Motor neuron (in vitro differentiated cells): ENCODE measurements at regions not wholly inside any gene's neighbourhood (a gene's known extent, or its start where the extent isn't known, plus 50 kb on each side); places are given as distances from the start of the nearest gene placed in this dataset.

Source experiments
- ATAC-seq, 8 experiments: fragments of 200-7000 bp; cut with Tn5 transposase; replicated peaks in 6 of 8; 2 replicates each; pipeline ENCODE4 v1.8.0; 2021; ENCODE audit warnings: mild to moderate bottlenecking in 8 of 8, moderate library complexity in 8 of 8
- H3K27ac ChIP-seq, 2 donors: fragments of 250-450 bp; sonication (Bioruptor Pico); 2 replicates each; pipeline ENCODE4 v1.9.0; 2021; ENCODE audit warnings: antibody characterized with exemption in 2 of 2, mild to moderate bottlenecking in 2 of 2, moderate library complexity in 1 of 2
- H3K4me1 ChIP-seq, 2 donors: fragments of 250-450 bp; sonication (Bioruptor Pico); replicated peaks in 1 of 2; 2 replicates each; pipeline ENCODE4 v1.6.1; 2021; ENCODE audit warnings: antibody characterized with exemption in 2 of 2, mild to moderate bottlenecking in 2 of 2, moderate library complexity in 1 of 2
- H3K4me3 ChIP-seq, 5 donors: fragments of 250-450 bp; sonication (Bioruptor Pico); 2 replicates each; pipeline ENCODE4 v1.9.0; 2021; ENCODE audit warnings: antibody characterized with exemption in 5 of 5, mild to moderate bottlenecking in 5 of 5, moderate library complexity in 4 of 5
- WGBS, 10 experiments: fragments of 450-650 bp; shearing (Covaris generic); methylation state at CpG; one replicate each; pipeline ENCODE4 v1.0.0; 2022; 5-methylcytosine and 5-hydroxymethylcytosine counted together
- in situ Hi-C, 9 experiments: fragments of 400-800 bp; cut with MboI; loops; one replicate each; pipeline ENCODE4 v1.15.0; 2021; ENCODE audit warnings: low sequenced_read_pairs in 9 of 9, low pct_unique_long_range_greater_than_20kb in 2 of 9; ENCODE audit not compliant: unreplicated experiment in 9 of 9

DNA sequence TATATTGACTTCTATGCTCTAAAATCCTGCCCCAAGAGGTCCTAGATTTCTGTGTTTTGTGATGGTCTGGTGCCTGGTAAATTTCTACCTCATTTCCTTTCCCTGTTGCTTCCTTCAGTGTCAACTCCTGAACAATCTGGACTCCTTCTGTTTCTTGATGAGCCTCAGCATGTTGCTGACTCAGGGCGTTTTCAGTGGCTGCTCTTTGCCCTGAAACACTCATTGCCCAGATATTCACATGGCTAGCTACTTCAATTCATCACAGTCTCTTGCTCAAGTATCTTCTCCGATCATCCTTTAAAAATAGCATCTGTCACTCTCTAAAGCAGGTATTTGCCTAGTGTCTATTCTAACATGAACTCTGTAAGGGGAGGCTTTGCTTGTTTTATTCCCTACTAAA, 526.3 kb upstream of the RAG2 start:
- WGBS, 10 experiments: 0 to 79% (median 12%) methylated on average over 1 to 2 of the region's 2 CpGs; no CpG with 5 or more reads in 2 of the 10 experiments
- no peak overlapping the region for H3K4me3 ChIP-seq
- no peak overlapping the region for H3K27ac ChIP-seq
- in situ Hi-C loops: no loop called here
- ATAC-seq: no peak
- H3K4me1 ChIP-seq: no peaks in the 10 kb centered on the region

DNA sequence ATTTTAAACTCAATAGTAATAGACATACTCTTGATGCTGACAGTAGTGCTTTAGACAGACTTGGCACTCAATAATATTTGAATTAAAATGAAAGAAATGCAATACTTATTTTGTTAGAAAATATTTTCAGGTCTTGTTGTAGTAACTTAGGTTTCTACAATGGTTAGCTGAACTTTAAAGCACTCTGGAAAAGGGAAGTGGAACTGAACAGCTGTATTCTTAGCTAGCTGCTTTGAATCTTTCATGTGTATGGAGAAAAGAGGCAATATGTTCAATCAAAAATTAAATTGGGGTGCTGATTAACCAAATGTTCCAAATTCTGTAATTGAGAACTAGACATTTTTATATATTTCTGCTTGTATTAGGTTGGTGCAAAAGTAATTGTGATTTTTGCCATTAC, 517.9 kb upstream of the RAG2 start:
- no peak overlapping the region for H3K27ac ChIP-seq
- in situ Hi-C loops: no loop called here
- peaks cover 0 to 5% of the 10 kb centered on the region in 2 donors for H3K4me1 ChIP-seq
- H3K4me3 ChIP-seq: no peak overlapping the region
- no peak for ATAC-seq

DNA sequence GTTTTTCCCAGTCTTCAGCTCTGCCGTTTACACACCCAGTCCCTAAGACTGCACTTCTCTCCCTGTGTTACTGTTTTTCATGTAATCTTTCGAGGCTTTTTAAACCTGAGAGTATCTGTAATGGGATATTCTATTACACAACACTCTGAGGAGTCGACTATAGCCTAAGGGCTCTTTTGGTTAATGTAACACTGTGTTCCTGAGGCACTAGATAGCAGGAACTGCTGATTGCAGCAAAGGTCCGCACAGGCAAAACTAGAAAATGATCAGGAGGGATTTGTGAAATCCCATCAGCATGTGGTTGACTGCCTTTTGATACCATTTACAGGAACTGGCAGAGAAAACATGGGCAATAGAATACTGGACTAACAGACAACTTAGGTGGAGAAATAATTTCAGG, 512.3 kb upstream of the RAG2 start:
- Histone ChIP-seq H3K27ac (no peak overlapping the region), H3K4me1 (peaks cover 0 to 3% of the 10 kb centered on the region in 2 donors), H3K4me3 (no peak overlapping the region)
- no peak for ATAC-seq
- WGBS, 10 experiments: 11 to 88% (median 62%) methylated on average over 1 to 4 of the region's 4 CpGs; no CpG with 5 or more reads in 1 of the 10 experiments
- in situ Hi-C loops: no loop called here

DNA sequence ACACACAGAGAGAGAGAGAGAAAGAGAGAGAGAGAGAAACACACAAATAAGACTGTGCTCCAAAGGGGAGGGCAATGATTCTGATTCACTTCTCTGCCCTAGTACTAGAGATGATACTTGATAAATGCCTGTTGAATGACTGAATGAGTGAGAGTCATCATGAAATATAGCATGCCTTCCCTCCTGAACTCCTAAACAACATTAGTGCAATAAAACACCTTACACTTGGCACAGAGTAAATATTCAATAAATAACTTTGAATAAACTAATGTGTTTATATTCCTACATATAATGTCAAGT, 511.2 kb upstream of the RAG2 start:
- peak in 3 of 8 experiments; percentile 7 to 28 (median 23) for ATAC-seq
- in situ Hi-C loops: no loop called here

DNA sequence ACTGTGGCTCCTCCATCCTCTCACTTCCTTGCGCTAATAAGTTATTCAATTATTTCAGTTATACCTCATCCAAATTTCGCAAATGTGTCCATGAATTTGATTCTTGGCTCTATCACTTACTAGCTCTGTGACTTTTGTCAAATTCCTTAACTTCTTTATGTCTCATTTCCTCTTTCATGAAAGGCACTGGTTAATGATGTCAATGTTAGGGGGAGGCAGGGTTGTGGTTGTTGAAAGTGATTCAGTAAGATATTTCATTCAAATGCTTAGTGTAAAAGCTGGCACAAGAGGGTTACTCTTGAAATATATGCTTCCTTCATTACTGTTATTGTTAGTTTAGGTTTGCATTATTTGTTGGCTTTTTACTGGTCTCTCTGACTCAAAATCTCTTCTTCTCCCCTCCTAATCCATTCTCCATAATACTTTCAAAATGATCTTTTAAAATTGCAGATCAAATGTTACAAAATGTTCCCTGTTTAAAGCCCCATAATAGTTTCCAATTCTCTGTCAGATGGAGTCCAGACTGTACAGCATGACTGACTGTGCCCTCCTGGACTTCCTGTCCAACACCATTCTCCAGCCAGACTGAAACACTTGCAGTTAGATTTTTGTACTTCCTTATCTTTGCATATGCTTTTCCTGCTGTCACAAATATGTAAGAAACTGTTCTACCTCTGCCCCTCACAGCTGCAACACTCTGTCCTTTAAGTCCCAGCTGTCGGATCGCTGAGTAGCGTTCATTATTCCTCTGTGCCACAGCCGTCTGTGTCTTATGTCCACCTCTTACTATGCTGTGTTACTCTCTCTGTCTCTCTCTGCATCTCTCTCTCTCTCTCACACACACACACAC, 510.6 kb upstream of the RAG2 start:
- Histone ChIP-seq H3K4me1 (peaks cover 0 to 3% of the 10 kb centered on the region in 2 donors), H3K4me3 (no peak overlapping the region), H3K27ac (no peak overlapping the region)
- ATAC-seq: peak in 4 of 8 experiments; percentile 24 to 53 (median 40)
- in situ Hi-C loops: no loop called here
- 2 to 100% (median 80%) methylated on average over 1 to 6 of the region's 6 CpGs; no CpG with 5 or more reads in 1 of the 10 experiments for WGBS, 10 experiments

More for the DNA sequence above, 511.2 kb upstream of the RAG2 start:
- H3K27ac ChIP-seq: no peak overlapping the region
- no peak overlapping the region for H3K4me3 ChIP-seq
- H3K4me1 ChIP-seq: peaks cover 0 to 3% of the 10 kb centered on the region in 2 donors

DNA sequence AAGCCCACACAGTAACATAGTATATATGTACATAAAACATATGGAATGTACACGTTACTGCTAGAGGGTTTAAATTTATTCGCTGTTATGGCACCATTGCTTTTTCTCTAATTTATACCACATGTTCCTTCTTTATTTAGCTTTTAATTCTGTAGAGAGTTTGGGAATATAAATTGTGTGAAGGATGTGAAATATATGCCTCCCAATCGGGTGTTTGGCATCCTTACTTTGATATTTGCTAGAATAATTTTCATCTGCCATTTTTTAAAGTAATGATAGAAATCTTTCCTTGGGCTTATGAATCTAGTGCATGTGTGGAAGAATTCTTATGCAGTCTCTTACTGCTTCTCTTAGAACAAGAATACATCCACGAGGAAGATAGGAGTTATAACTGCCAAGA, 509.8 kb upstream of the RAG2 start:
- H3K27ac ChIP-seq: no peak overlapping the region
- no peak for ATAC-seq
- peaks cover 0 to 3% of the 10 kb centered on the region in 2 donors for H3K4me1 ChIP-seq
- in situ Hi-C loops: no loop called here
- WGBS, 10 experiments: 5 to 100% (median 56%) methylated on average over 2 to 4 of the region's 4 CpGs
- no peak overlapping the region for H3K4me3 ChIP-seq

DNA sequence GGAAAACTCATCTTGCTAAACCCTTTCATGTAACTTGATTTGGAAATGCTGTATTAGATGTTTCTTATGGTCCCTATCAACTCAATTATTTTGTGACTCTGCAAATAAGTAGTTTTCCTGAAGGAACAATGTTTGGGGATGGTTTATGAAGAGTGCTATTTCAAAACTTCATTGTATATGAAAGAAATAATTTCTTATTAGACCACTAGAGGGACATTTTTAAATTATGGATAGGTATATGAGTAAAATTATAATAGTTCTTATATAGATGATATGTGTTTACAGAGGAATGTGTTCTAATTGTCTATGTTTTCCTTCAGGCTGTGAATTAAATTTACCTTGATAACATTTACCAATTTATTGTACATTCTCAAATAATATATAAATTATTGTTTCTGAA, 509.4 kb upstream of the RAG2 start:
- no peak overlapping the region for H3K27ac ChIP-seq
- ATAC-seq: no peak
- H3K4me3 ChIP-seq: no peak overlapping the region
- peaks cover 0 to 3% of the 10 kb centered on the region in 2 donors for H3K4me1 ChIP-seq
- in situ Hi-C loops: no loop called here

DNA sequence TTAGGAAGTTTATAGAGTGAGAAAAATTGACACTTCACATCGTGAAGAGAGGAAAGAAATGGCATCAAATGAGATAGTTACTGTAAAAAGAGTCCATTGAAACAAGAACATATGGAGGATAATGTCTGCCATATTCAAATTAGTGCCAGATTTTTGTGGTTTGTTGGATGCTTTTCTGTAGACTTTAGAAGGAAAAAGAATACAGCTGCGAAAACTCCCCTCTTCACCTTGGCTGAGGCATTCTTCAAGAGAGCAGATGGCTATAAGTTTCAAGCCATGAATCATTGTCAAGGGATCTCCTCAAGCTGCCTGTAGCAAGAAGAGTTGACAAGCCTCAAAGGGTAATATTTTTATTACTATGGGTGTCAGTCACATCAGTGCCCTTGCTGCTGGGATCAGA, 507.4 kb upstream of the RAG2 start:
- H3K4me1 ChIP-seq: peaks cover 0 to 3% of the 10 kb centered on the region in 2 donors
- H3K4me3 ChIP-seq: no peak overlapping the region
- no peak for ATAC-seq
- H3K27ac ChIP-seq: no peak overlapping the region
- in situ Hi-C loops: no loop called here
- 0 to 100% (median 34%) methylated on average over 1 to 2 of the region's 2 CpGs for WGBS, 10 experiments

DNA sequence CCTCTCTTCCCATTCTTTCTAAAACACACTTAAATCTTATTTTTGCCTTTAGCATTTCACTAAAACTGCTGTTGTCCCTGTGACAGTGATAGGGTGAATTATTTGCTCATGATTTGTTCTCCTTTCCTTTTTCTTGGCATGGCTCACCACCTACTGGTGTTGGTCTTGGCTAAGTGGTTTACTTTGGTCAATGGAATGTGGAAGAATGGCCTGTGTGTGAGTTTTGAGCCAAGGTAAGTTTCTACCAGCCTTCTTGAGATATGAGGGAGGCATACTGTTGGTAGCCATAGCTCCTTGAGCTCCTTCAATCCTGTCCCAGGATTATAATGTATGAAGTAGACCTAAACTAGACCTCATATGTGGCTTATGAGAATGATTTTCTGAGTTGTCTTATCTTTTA, 506.3 kb upstream of the RAG2 start:
- in situ Hi-C loops: no loop called here
- ATAC-seq: no peak
- peaks cover 0 to 3% of the 10 kb centered on the region in 2 donors for H3K4me1 ChIP-seq

DNA sequence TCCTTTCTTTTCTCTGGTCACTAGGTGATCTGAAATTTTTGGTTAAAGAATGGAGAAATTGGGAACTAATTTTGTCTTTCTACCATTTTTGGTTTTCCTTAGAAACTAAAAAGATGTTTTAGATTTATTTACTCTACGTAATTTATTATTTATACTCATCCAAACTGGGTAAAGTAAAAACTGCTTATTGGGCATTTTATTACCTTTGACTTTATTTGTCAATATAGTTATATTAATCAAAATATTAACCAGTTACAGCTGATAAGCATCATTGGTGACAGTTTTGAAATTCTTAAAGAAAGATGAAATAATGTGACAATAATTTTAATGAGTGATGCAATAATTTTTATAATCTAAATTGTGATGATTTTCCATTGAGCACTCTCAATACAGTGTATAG, 502.0 kb upstream of the RAG2 start:
- ATAC-seq: no peak
- in situ Hi-C loops: no loop called here
- 0 to 100% (median 55%) methylated on average over 1 of the region's 1 CpG for WGBS, 10 experiments
- no peak overlapping the region for H3K4me3 ChIP-seq
- no peak overlapping the region for H3K27ac ChIP-seq
- H3K4me1 ChIP-seq: no peaks in the 10 kb centered on the region

More for the DNA sequence above, 506.3 kb upstream of the RAG2 start:
- Histone ChIP-seq H3K4me3 (no peak overlapping the region), H3K27ac (no peak overlapping the region)

DNA sequence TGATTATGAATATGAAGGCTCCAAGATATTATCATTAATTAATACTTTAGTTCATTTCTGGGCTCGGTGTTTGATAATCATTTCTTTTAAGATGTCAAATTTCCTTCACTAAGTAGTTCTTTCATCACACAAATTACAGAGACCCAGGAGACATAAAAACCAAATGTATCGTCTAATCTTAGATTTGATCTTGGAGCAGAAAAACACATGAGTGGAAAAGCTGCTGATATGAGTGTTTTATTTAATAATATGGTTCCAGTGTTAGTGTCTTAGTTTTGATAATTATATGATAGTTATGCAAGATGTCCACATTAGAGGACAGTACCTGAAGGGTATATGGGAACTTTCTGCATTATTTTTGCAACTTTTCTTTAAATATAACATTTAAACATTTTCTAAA, 494.5 kb upstream of the RAG2 start:
- 0 to 100% (median 83%) methylated on average over 1 to 2 of the region's 2 CpGs; no CpG with 5 or more reads in 1 of the 10 experiments for WGBS, 10 experiments
- Histone ChIP-seq H3K27ac (no peak overlapping the region), H3K4me3 (no peak overlapping the region), H3K4me1 (peaks cover 0 to 17% of the 10 kb centered on the region in 2 donors)
- no peak for ATAC-seq
- in situ Hi-C loops: no loop called here

DNA sequence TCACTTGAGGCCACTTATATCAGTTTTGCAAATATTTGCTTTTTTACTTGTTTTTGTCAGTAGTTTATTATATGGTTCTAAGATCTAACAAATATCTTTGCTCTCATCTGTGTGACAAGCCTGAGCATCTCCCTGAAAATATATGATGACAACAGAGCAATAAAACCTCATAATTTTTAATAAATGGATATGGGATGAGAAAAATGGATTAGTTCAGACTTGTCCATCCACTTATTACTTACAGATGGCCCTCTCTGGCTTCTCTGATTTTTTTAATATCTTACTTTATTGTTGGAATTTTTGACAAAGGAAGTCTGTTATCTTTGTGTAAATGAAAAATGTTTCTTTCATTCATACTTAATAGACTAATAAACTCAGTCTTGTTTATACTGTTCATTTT, 491.4 kb upstream of the RAG2 start:
- no peak overlapping the region for H3K4me3 ChIP-seq
- H3K27ac ChIP-seq: no peak overlapping the region
- ATAC-seq: peak in 3 of 8 experiments; percentile 23 to 33 (median 26)
- H3K4me1 ChIP-seq: peaks cover 0 to 35% of the 10 kb centered on the region in 2 donors
- in situ Hi-C loops: no loop called here

DNA sequence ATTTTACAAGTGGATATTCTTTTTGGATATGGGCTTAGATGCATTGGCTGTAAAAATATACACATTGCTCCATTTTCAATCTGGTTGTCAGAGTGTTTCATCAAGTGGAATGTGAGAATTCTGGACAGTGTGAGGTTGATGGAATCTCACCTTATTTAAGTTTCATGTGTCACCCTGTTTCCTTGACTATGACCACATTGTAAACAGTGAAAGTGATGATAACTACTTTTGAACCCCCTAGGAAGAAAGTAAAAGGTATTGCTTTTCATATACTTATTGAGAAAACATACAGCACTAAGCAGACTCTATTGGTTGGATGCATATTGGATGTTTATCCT, 490.5 kb upstream of the RAG2 start:
- Histone ChIP-seq H3K4me1 (peaks cover 0 to 35% of the 10 kb centered on the region in 2 donors), H3K4me3 (no peak overlapping the region), H3K27ac (no peak overlapping the region)
- no peak for ATAC-seq
- in situ Hi-C loops: no loop called here

DNA sequence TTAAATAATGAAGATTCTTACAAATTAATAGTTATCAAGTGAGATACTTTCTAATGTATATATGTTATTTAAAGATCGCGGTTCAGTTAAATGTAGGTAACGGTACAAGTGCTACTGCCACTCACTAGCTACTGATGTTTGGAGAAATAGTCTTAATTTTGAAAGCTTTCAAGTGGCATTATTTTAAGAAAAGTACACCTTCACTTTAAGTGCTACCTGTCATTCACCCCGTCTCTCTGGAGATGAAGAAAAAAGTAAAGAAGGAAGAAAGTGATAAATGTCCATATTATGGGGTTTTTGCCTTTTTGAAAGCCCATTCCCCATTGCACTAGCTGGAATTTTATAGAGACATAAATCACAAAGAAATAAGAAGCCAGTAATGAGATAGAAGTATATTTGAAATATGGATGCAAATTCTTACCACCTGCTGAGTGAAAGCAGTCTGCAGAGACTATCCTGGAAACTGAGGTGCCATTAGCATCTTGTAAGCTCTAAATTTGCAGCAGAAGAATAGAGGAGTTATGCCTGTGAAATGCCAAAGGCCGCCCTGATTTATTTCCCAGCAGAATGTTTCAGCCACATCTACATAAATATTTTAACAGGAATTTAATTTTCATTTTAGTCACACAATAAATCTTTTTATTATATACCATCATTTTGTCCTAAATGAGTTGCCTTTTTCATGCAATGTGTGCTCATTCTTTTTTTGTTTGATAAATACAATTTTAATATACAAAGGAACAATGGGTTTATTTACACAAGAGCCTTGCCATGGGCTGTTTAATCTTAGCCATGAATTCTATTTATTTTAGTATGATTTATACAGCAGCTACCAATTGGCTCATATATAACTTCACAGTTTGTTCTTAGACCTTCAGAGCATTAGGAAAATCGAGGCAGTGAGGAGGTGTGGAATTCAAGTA, 489.9 kb upstream of the RAG2 start:
- peak in 3 of 8 experiments; percentile 68 to 75 (median 70) for ATAC-seq
- in situ Hi-C loops: no loop called here
- no peak overlapping the region for H3K4me3 ChIP-seq
- H3K4me1 ChIP-seq: peaks cover 0 to 35% of the 10 kb centered on the region in 2 donors
- H3K27ac ChIP-seq: no peak overlapping the region
- WGBS, 10 experiments: 0 to 89% (median 75%) methylated on average over 1 to 6 of the region's 6 CpGs; no CpG with 5 or more reads in 1 of the 10 experiments
